GM13977 (cell line): ENCODE measurements at regions not wholly inside any gene's neighbourhood (a gene's known extent, or its start where the extent isn't known, plus 50 kb on each side); places are given as distances from the start of the nearest gene placed in this dataset.
"Not testable (repeated sequence)": the region's sequence is repeated elsewhere in the genome, so short reads cannot be mapped to it uniquely, and the experiment has no call there.

Source experiments
- DNase-seq: peaks from one replicate; pipeline ENCODE4 v3.0.0; 2012; ENCODE audit warnings: low spot score
- in situ Hi-C: fragments of 300-500 bp; cut with MboI; formaldehyde crosslinking; loops from one replicate; pipeline ENCODE4 v1.12.0; 2022; ENCODE audit warnings: low sequenced_read_pairs, low pct_unique_long_range_greater_than_20kb, mixed read lengths, inconsistent platforms; ENCODE audit not compliant: unreplicated experiment
- TF ChIP-seq, protein P1 (sequence below): IDR thresholded peaks from 2 replicates; pipeline ENCODE4 v1.5.1; 2012; ENCODE audit warnings: mild to moderate bottlenecking, control low read depth; ENCODE audit not compliant: insufficient read depth; ENCODE audit errors: extremely low read depth, missing control alignments

DNA sequence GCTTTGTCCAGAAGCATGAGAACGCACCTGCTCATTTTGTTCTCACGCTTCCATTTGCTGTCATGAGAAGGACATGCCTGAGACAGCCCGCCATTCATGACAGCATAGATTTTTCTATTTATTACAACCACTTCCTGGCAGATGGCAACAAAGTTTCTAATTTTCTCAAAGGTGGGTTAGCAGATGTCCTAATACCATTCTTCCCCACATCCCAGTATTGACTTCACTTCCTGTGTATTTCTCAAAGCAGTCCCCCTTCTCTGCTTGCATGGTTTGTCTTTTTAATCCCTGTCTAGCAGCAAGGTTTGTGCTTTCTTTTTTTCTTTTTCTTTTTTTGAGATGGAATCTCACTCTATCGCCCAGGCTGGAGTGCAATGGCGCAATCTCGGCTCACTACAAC is 94.3 kb downstream of the ISX start:
- no peak for DNase-seq
- TF ChIP-seq, protein P1, sequence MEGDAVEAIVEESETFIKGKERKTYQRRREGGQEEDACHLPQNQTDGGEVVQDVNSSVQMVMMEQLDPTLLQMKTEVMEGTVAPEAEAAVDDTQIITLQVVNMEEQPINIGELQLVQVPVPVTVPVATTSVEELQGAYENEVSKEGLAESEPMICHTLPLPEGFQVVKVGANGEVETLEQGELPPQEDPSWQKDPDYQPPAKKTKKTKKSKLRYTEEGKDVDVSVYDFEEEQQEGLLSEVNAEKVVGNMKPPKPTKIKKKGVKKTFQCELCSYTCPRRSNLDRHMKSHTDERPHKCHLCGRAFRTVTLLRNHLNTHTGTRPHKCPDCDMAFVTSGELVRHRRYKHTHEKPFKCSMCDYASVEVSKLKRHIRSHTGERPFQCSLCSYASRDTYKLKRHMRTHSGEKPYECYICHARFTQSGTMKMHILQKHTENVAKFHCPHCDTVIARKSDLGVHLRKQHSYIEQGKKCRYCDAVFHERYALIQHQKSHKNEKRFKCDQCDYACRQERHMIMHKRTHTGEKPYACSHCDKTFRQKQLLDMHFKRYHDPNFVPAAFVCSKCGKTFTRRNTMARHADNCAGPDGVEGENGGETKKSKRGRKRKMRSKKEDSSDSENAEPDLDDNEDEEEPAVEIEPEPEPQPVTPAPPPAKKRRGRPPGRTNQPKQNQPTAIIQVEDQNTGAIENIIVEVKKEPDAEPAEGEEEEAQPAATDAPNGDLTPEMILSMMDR = no peak
- in situ Hi-C loops = no loop called here

DNA sequence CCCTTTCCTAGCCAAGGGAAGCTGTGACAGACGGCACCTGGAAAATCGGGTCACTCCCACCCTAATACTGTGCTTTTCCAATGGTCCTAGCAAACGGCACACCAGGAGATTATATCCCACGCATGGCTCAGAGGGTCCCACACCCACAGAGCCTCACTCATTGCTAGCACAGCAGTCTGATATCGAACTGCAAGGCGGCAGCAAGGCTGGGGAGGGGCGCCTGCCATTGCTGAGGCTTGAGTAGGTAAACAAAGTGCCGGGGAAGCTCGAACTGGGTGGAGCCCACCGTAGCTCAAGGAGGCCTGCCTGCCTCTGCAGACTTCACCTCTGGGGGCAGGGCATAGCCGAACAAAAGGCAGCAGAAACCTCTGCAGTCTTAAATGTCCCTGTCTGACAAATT is 91.4 kb upstream of the HMGXB4 start:
- DNase-seq, in situ Hi-C loops: not testable (repeated sequence)

DNA sequence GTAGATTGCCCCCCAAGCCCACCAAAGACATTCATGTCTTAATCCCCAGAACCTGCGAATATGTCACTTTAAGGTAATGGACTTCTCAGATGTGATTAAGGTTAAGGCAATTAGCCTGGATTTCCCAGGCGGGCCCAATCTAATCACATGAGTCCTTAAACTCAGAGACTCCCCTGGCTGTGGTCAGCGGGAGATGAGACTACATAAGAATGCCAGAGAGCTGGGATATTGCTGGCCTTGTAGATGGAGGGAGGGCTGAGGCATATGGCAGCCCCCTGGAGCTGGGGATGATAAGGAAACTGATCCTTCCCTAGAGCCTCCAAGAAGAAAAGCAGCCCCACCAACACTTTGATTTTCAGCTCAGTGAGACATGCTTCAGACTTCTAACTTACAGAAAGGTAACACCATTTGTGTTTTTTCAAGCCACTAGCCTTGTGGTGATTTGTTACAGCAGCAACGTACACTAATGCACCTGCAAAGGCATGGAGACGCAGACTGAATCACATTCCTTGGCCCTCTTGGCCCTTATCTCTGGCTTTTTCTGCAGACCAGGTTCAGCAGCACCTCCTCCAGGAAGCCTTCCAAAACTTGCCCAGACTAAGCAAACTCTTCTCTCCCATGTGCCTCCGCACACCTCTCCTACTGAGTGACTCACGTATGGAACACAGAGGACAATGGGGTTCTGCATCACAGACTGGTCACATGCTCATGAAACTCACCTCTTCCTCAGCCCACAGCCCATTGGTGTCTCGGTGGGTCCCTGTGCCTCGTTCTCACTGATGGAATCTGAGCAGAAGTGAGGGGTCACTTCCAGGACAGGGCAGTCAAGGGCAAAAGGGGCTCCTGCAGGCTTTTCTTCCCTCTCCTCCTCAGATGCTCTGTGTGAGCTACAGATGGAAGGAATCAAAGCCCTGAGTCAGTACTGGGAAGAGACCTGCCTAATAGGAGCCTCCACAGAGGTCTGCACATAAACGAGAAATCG is 86.3 kb upstream of the HMGXB4 start:
- TF ChIP-seq, protein P1 = no peak
- DNase-seq = no peak
- in situ Hi-C loops = no loop called here

DNA sequence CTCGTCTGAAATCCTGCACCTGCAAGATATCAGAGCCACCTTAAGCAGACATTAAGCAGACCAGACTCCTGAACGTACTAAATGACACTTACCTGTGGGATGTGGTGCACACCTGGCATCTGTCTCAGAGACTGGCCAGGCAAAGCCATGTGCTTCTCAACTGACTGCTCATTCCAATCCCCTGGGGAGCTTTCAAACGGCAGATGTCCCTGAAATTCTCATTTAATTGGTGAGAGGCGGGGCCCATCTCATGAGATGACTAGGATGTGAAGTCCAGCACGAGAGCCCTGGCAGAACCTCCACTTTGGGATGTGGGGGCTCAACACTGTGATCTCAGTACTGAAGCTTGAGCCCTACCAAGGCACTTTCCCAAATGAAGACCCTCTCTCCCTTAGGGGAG is 84.9 kb upstream of the HMGXB4 start:
- in situ Hi-C loops = no loop called here
- no peak for DNase-seq
- TF ChIP-seq, protein P1 = no peak

DNA sequence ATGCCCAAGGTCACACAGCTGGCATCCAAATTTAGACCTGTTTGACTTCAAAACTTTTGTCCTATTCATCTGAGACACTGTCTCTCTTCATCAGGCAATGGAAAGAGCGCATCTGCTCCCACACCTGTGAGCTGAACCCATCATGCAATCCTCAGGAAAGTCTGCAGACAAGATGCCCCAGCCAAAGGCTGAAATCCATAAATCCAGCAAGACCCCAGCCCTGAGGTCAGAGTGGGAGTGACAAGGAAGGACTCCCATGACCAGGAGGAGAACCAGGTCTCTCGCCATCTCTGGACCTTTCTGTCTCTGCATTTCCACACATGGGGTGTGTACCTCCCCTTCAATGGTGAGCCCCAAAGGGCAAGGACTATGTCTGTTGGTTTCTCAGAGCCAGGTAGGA is 83.6 kb upstream of the HMGXB4 start:
- DNase-seq = no peak
- in situ Hi-C loops = no loop called here
- TF ChIP-seq, protein P1 = no peak

DNA sequence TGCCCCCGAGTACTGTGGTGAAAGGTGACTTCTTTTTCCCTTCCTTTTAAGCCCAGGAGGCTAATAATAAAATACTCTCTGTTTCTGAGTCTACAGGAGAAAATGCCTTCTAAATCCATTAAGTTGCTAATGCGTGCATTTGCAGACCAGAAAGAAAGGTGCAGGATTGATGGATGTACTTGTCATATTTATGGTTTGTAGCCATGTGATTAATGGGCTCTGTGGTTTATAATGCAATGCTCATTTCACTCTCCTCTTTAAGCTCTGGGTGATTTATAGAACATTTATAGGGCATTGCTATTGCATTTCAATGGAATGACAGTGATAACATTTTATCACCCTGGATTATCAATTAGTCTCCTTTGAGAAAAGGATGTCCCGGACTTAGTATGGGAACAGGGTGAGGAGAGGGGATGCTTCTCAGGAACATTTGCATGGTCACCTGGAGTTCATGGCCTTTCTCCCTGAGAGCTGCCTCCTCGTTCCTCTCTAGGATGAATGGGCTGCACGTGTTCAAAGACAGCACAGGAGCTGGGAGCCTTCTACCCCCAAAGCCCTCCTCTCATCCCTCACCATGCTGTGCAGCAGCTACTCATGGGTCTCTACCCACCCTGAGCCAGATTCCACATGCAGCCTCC is 82.8 kb upstream of the HMGXB4 start:
- in situ Hi-C loops = no loop called here
- TF ChIP-seq, protein P1 = no peak
- no peak for DNase-seq

DNA sequence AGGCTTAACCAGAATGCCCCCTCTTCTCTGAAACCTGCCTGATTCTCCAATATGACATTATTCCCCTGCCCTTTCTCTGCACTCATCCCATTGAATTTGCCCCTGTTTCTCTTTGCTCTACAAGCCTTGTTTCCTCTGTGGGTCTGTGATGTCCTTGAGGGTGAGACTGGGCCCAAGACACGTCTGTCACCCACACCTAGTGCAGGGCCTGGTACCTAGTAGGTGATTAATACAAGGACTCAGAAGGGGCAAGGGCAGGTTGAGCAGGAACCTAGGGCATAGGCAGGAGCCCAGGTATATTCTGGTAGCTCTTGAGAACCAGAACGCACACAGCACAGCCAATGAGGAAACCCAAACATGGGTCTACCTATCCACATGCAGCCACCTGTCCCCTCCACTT is 81.9 kb upstream of the HMGXB4 start:
- no peak for DNase-seq
- in situ Hi-C loops = no loop called here
- TF ChIP-seq, protein P1 = no peak
